SH-SY5Y (cell line): ENCODE measurements at regions not wholly inside any gene's neighbourhood (a gene's known extent, or its start where the extent isn't known, plus 50 kb on each side); places are given as distances from the start of the nearest gene placed in this dataset.

Source experiments
- GATA2 ChIP-seq: IDR thresholded peaks from 2 replicates; pipeline ENCODE4 v1.6.1; 2011; ENCODE audit warnings: mild to moderate bottlenecking, low read depth, low read length
- GATA3 ChIP-seq: IDR thresholded peaks from 2 replicates; pipeline ENCODE4 v1.6.1; 2011; ENCODE audit warnings: low read depth, mild to moderate bottlenecking, low read length, moderate library complexity

DNA sequence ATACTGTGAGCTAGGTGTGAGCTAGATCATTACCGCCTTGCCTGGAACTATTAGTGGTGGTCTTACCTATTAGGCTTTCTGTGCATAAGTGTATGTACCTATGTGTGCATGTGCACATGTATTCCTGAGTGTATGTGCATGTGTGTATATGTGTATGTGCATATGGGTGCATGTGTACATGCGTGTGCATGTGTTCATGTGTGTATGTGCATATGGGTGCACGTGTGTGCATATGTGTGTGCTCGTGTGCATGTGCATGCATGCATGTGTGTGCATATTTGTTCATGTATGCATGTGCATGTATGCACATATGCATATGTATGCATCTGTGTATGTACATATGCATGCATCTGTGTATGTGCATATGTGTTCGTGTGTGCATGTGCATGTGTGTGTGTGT lies 508.3 kb upstream of the ADARB2 start:
- TF ChIP-seq GATA2 (no peak), GATA3 (no peak)

- no peak for TF ChIP-seq GATA3
- no peak for TF ChIP-seq GATA2
Measured at GRCh38 chr10:2244471-2244870, 507.1 kb upstream of the ADARB2 start.

GRCh38 chr10:2236876-2237275 lies 499.6 kb upstream of the ADARB2 start:
- TF ChIP-seq GATA2, result no peak
- no peak for TF ChIP-seq GATA3

DNA sequence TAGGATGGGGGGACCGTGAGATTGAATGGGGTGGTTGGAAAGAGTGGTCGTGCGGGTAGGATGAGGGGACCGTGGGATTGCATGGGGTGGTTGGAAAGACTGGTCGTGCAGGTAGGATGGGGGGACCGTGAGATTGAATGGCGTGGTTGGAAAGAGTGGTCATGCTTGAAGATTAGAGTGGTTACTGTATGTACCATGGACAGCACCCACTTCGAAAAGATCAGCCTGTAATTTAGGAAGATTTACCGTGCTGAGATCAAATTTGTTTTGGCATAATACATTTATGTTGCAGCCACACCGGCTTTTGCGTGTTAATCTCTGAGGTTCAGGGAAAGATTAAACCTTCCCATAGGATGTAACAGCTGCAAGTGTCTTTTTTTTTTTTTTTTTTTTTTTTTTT lies 495.2 kb upstream of the ADARB2 start:
- TF ChIP-seq GATA2 (no peak), GATA3 (no peak)

DNA sequence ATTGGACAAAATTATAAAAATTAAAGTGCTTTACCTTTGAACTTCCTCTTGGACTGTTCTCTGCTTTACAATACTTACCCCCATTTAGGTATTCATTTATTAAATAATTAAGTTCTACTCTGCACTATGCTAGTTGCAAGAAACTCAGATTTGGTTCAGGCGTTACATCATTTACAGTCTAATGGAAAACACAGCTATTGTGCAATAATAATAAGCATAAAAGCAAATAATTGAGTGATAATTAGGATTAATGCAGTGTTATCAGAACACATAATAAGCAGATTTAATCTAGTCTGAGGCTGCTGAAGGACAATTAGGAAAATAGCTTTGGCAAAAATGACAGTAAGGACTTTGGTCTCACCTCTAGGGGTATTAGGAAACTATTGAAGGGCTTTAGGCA lies 493.2 kb upstream of the ADARB2 start:
- TF ChIP-seq GATA3 (no peak), GATA2 (no peak)

- TF ChIP-seq GATA3 (no peak), GATA2 (no peak)
Measured at GRCh38 chr10:2228320-2228901, 491.1 kb upstream of the ADARB2 start.

DNA sequence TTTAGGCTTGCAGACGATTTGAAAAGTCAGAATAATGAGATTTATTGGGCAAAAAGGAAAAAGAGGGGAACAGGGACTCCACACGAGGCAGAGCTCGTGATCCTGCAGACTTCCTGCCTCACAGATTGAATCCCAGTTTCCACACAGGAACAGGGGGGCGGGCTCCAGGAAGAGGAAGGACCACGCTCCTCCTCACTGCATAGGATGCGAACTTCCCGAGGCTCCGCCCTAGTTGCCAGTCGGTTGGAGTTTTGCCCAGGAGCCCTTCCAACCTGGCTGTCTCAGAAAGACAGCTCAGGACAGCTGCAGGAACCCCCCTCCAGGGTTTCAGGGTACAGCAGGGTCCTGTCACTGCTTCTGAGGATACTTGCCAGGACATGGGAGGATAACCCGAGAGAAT lies 488.3 kb upstream of the ADARB2 start:
- TF ChIP-seq GATA2, result no peak
- TF ChIP-seq GATA3, result no peak

DNA sequence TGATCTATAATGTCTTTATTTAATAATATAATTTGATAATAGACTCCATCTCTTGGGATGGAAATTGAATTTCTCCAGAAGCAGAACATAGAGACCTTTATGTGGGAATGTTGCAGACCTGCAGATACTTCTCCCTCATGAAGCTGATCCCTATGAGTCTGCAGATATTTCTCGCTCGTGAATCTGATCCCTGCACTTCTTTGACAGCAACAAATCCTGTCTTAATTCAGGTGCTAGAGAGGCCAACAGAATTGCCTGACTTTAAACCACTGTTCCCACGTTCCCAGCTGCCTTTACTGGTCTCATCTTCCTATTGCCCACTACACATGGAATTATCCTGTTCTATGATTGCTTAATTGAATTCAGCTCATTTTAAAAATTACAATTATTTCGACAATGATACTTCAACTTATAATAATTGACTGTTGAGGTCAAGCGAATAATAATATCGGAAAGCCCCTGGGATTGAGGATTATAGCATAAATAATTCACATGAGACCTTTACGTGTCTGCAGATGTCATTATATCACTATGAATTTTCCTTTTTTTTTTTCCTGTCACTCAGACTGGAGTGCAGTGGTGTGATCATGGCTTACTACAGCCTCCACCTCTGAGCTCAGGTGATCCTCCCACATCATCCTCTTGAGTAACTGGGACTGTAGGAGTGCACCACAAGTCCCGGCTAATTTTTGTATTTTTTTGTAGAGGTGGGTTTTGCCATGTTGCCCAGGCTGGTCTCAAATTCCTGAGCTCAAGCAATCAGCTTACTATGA lies 486.4 kb upstream of the ADARB2 start:
- TF ChIP-seq GATA2 (no peak), GATA3 (no peak)

GRCh38 chr10:2222631-2223030 lies 485.3 kb upstream of the ADARB2 start:
- TF ChIP-seq GATA2 (no peak), GATA3 (no peak)

DNA sequence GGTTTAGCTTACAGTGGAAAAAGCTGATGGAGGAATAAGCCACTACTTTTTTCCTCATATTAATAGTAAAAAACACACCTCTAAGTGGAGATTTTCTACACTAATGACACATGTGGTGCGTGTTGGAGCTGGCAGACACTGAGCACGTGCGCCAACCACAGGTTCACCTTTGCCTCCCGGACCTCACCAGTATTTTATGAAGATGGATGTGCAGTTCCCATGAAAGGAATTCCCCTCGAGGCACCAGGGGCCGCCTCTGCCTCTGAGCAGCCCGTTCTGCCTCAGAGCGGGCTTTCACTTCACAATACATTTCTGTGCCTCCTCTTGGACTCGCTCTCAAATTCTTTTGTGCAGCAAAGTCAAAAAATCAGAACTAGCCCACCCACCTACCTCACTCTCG lies 477.5 kb upstream of the ADARB2 start:
- TF ChIP-seq GATA3 (no peak), GATA2 (no peak)

- TF ChIP-seq GATA2 (no peak), GATA3 (no peak)
Measured at GRCh38 chr10:2214092-2214491, 476.8 kb upstream of the ADARB2 start.

GRCh38 chr10:2212244-2212834 lies 475.0 kb upstream of the ADARB2 start:
- TF ChIP-seq GATA3 (no peak), GATA2 (no peak)

GRCh38 chr10:2210088-2210487 lies 472.8 kb upstream of the ADARB2 start:
- TF ChIP-seq GATA3, result no peak
- TF ChIP-seq GATA2, result no peak

DNA sequence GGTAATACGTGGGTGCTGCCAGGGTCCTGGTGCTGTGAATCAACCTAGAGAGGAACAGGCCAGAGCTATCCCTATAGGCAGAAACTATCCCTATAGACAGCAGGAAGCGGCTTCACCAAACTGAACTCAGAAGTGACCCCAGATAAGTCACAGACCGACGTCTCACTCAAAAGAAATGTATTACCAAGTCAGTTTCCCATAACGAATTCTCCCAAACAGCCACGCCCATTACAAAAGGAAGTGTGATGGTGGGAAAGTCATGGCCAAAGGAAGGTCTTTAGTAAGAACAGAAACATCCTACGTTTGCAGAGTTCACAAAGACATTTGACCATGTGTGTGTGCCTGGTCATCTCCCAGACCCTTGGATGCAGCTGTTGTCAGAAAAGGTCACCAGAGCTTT lies 470.8 kb upstream of the ADARB2 start:
- no peak for TF ChIP-seq GATA2
- no peak for TF ChIP-seq GATA3
